Kidney (tissue), 13 donors: ENCODE measurements at regions not wholly inside any gene's neighbourhood (a gene's known extent, or its start where the extent isn't known, plus 50 kb on each side); places are given as distances from the start of the nearest gene placed in this dataset.

Experiments used
- DNase-seq, 5 donors: peaks; one replicate each; pipeline ENCODE4 v3.0.0-alpha.2; 2013 to 2020
- FAIRE-seq: peaks from 2 replicates; lab custom pipeline; 2012; peaks lifted over from hg19 to GRCh38; lab: Jason Lieb, UNC
- H3K27ac ChIP-seq, 2 donors: one replicate each; pipeline ENCODE4 v1.7.0; 2013; ENCODE audit warnings: low read depth in 2 of 2, low read length in 2 of 2, inconsistent platforms in 1 of 2
- H3K27me3 ChIP-seq: one replicate; pipeline ENCODE4 v1.7.1; 2013; ENCODE audit warnings: low read length, inconsistent platforms; ENCODE audit not compliant: control insufficient read depth, insufficient read depth
- H3K36me3 ChIP-seq, 3 donors: one replicate each; pipeline versions ENCODE4 v1.7.0 to v1.7.1; 2013; ENCODE audit warnings: low read length in 3 of 3, control low read depth in 1 of 3, inconsistent platforms in 1 of 3; ENCODE audit not compliant: insufficient read depth in 3 of 3, control insufficient read depth in 2 of 3
- H3K4me1 ChIP-seq, 3 donors: one replicate each; pipeline versions ENCODE4 v1.7.0 to v1.7.1; 2013; ENCODE audit warnings: low read length in 3 of 3, inconsistent platforms in 1 of 3, low read depth in 1 of 3; ENCODE audit not compliant: control insufficient read depth in 2 of 3, insufficient read depth in 2 of 3
- H3K4me3 ChIP-seq, 3 donors: one replicate each; pipeline versions ENCODE4 v1.7.0 to v1.8.1; 2013; ENCODE audit warnings: low read length in 3 of 3, control low read depth in 1 of 3, inconsistent platforms in 1 of 3
- H3K9ac ChIP-seq, 3 donors: one replicate each; pipeline versions ENCODE4 v1.7.0 to v1.7.1; 2013; ENCODE audit warnings: low read length in 3 of 3, control low read depth in 1 of 3, inconsistent platforms in 1 of 3
- H3K9me3 ChIP-seq, 3 donors: one replicate each; pipeline versions ENCODE4 v1.7.0 to v1.7.1; 2013; ENCODE audit warnings: low read length in 3 of 3, control low read depth in 1 of 3, inconsistent platforms in 1 of 3; ENCODE audit not compliant: control insufficient read depth in 2 of 3, insufficient read depth in 1 of 3
- intact Hi-C: fragments of 100-400 bp; cut with DNase I; formaldehyde crosslinking; loops from one replicate; pipeline ENCODE4 v1.11.1; 2022
- TF ChIP-seq, protein P1 (sequence below): IDR thresholded peaks from 3 replicates; pipeline ENCODE4 v1.5.1; 2012; ENCODE audit warnings: mild to moderate bottlenecking, moderate library complexity, borderline replicate concordance; ENCODE audit not compliant: insufficient read depth; ENCODE audit errors: extremely low read depth
- donor health status: control.
- donor health status: control.
- donor health status: control.
- donor health status: control.
- donor health status: control.
- donor health status: DM: yes; HTN: yes; CAD: no.
- donor health status: Normal renal cell carcinoma (clear cell type).

DNA sequence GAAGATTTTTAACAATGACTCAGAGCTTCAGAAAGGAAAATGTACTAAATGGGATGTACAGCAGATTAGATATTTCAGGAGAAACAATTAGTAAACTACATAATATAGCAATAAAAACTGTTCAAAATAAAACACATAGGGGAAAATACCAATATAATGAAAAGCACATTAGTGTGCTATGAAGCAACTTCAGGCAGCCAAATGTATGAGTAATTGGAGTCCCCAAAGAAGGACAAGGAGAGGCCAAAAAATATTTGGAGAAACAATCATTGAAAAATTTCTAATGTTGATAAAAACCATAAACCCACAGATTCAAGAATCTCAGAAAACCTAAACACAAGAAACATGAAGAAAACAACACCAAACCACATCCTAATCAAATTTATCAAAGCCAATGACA is 129.3 kb upstream of the CHRDL1 start:
- Histone ChIP-seq H3K4me3 (no peak overlapping the region), H3K27ac (no peak overlapping the region), H3K4me1 (no peaks in the 10 kb centered on the region), H3K36me3 (no peaks in the 10 kb centered on the region), H3K9me3 (no peaks in the 10 kb centered on the region), H3K9ac (no peak overlapping the region), H3K27me3 (no peaks in the 10 kb centered on the region)
- TF ChIP-seq, protein P1, sequence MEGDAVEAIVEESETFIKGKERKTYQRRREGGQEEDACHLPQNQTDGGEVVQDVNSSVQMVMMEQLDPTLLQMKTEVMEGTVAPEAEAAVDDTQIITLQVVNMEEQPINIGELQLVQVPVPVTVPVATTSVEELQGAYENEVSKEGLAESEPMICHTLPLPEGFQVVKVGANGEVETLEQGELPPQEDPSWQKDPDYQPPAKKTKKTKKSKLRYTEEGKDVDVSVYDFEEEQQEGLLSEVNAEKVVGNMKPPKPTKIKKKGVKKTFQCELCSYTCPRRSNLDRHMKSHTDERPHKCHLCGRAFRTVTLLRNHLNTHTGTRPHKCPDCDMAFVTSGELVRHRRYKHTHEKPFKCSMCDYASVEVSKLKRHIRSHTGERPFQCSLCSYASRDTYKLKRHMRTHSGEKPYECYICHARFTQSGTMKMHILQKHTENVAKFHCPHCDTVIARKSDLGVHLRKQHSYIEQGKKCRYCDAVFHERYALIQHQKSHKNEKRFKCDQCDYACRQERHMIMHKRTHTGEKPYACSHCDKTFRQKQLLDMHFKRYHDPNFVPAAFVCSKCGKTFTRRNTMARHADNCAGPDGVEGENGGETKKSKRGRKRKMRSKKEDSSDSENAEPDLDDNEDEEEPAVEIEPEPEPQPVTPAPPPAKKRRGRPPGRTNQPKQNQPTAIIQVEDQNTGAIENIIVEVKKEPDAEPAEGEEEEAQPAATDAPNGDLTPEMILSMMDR: no peak
- intact Hi-C loops: no loop called here
- DNase-seq (no peak), FAIRE-seq (peak; percentile 63)

DNA sequence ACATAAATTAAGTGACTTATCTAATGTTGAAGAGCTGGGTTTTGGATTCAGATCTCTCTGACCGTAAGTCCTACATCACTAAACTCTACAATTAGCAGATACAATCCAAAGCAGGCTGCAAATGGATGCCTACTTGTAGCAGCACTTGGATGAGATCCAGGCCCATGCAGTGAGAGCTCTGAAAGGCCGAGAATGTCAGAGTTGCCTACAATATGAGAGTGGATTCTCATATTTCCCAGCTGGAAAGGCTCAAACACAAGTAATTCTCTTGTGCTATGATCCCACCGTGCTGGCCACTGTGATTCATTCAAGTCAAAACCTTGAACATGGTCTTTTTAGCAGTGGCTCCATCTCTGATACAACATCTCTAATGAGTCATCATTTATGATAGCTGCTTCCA is 125.4 kb upstream of the CHRDL1 start:
- H3K27me3 ChIP-seq: peaks cover 4% of the 10 kb centered on the region
- no peaks in the 10 kb centered on the region for H3K4me1 ChIP-seq
- H3K36me3 ChIP-seq: no peaks in the 10 kb centered on the region
- DNase-seq: no peak
- intact Hi-C loops: no loop called here
- no peak overlapping the region for H3K9ac ChIP-seq
- no peak for FAIRE-seq
- no peak overlapping the region for H3K27ac ChIP-seq
- no peaks in the 10 kb centered on the region for H3K9me3 ChIP-seq
- no peak overlapping the region for H3K4me3 ChIP-seq
- TF ChIP-seq, protein P1: no peak

DNA sequence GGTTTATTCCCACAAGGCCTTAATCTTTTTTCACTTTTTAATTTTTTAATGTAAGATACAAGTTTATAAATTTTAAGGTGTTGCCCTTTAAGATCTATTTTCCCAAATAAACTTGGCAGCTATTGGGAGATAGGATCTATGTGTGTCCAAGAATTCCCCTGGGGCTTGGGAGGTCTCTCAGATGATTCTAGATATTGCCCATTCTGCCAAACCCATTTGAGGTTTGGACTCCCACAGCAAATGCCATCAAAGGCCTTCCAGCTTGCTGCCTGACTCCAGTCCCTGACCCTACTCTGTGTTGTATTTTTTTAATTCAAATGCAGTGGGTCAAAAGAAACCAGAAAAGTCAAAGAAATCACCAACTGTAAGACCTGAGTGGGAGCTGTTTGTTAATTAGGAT is 120.0 kb upstream of the CHRDL1 start:
- FAIRE-seq (no peak), DNase-seq (no peak)
- TF ChIP-seq, protein P1: no peak
- Histone ChIP-seq H3K9ac (no peak overlapping the region), H3K4me1 (no peaks in the 10 kb centered on the region), H3K9me3 (no peaks in the 10 kb centered on the region), H3K4me3 (no peak overlapping the region), H3K36me3 (no peaks in the 10 kb centered on the region), H3K27ac (no peak overlapping the region), H3K27me3 (peaks cover 4% of the 10 kb centered on the region)
- intact Hi-C loops: no loop called here

GRCh38 chrX:110915111-110915510 is 119.5 kb upstream of the CHRDL1 start:
- no peak overlapping the region for H3K4me3 ChIP-seq
- intact Hi-C loops: no loop called here
- no peaks in the 10 kb centered on the region for H3K9me3 ChIP-seq
- FAIRE-seq (no peak), DNase-seq (peak in 2 of 5 donors; percentile 19 to 29)
- no peak overlapping the region for H3K27ac ChIP-seq
- peaks cover 4% of the 10 kb centered on the region for H3K27me3 ChIP-seq
- no peak overlapping the region for H3K9ac ChIP-seq
- TF ChIP-seq, protein P1: no peak
- H3K36me3 ChIP-seq: no peaks in the 10 kb centered on the region
- H3K4me1 ChIP-seq: no peaks in the 10 kb centered on the region
